ENCODE measurements at regions not wholly inside any gene's neighbourhood (a gene's known extent, or its start where the extent isn't known, plus 50 kb on each side); places are given as distances from the start of the nearest gene placed in this dataset.

DNA sequence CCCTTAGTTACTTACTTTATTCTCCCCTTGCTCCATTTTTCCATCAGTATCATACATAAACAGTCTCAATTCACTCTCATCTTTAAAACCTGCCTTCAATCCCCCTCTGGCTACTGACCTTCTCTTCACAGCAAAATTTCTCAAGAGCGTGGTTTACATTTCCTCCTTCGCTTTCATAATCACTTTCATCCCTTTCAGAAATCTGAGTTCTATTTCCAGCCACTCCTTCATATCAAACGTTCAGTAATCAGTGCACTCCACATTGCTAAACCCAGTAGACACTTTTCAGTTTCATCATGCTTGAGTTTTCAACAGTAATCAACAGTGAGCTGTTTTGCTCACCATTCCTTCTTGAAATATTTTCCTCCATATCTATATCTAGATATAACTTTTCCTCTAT lies 176.7 kb upstream of the HSF2 start:
- no peak for DNase-seq (ENCODE audit: low spot score in 2 of 2)
- Histone ChIP-seq H3K36me3 (no peaks in the 10 kb centered on the region), H3K9me3 (no peaks in the 10 kb centered on the region), H3K27me3 (no peaks in the 10 kb centered on the region), H3K4me3 (no peak overlapping the region), H3K4me1 (no peaks in the 10 kb centered on the region), H3K27ac (no peak overlapping the region)
- intact Hi-C loops (cut with DNase I), result no loop called here
- TF ChIP-seq, protein P1, sequence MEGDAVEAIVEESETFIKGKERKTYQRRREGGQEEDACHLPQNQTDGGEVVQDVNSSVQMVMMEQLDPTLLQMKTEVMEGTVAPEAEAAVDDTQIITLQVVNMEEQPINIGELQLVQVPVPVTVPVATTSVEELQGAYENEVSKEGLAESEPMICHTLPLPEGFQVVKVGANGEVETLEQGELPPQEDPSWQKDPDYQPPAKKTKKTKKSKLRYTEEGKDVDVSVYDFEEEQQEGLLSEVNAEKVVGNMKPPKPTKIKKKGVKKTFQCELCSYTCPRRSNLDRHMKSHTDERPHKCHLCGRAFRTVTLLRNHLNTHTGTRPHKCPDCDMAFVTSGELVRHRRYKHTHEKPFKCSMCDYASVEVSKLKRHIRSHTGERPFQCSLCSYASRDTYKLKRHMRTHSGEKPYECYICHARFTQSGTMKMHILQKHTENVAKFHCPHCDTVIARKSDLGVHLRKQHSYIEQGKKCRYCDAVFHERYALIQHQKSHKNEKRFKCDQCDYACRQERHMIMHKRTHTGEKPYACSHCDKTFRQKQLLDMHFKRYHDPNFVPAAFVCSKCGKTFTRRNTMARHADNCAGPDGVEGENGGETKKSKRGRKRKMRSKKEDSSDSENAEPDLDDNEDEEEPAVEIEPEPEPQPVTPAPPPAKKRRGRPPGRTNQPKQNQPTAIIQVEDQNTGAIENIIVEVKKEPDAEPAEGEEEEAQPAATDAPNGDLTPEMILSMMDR (IDR thresholded peaks at IDR 0.05), result no peak

DNA sequence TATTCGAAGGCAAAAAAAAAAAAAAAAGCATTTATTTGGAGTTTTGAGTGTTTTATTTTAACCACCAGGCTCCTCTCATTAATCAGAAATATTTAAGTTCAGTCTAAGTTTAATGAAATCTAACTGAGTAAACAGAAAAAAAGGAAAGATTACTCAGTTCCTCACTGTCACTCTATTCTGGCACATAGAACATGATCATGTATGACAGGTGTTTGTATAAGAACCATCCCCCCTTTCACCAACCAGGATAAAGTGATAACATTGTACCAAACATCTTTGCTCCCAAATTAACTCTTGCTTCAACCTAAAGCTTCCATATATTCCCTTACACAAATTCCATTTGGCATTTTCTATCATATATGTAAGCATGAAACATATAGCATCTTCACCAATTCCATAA lies 176.2 kb upstream of the HSF2 start:
- Histone ChIP-seq H3K27me3 (no peaks in the 10 kb centered on the region), H3K4me3 (no peak overlapping the region), H3K4me1 (no peaks in the 10 kb centered on the region), H3K27ac (no peak overlapping the region), H3K36me3 (no peaks in the 10 kb centered on the region), H3K9me3 (no peaks in the 10 kb centered on the region)
- intact Hi-C loops (cut with DNase I), result no loop called here
- TF ChIP-seq, protein P1 (IDR thresholded peaks at IDR 0.05), result no peak
- DNase-seq (ENCODE audit: low spot score in 2 of 2), result no peak

DNA sequence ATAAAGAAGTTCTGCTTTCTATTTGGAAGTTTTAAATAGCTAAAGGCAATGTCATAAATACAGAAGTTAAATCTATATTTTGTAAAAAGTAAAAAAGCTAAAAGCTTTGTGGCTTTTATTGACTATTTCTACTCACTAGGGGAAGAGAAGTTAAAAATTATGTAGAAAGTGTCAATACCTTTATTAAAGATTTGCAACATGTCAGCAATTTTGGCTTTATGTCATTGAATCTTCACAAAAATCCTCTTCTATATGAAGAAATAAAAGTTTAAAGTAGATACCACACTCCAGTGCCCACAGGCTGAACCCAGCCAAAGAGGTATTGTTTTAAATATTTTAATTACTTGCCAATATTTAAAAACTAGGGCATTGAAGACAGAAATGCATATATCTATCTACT lies 160.6 kb upstream of the HSF2 start:
- Histone ChIP-seq H3K27ac (no peak overlapping the region), H3K27me3 (no peaks in the 10 kb centered on the region), H3K4me1 (no peaks in the 10 kb centered on the region), H3K4me3 (no peak overlapping the region), H3K36me3 (no peaks in the 10 kb centered on the region), H3K9me3 (peaks cover 0 to 19% of the 10 kb centered on the region in 2 donors)
- TF ChIP-seq, protein P1 (IDR thresholded peaks at IDR 0.05), result no peak
- intact Hi-C loops (cut with DNase I), result no loop called here
- DNase-seq (ENCODE audit: low spot score in 2 of 2), result no peak

DNA sequence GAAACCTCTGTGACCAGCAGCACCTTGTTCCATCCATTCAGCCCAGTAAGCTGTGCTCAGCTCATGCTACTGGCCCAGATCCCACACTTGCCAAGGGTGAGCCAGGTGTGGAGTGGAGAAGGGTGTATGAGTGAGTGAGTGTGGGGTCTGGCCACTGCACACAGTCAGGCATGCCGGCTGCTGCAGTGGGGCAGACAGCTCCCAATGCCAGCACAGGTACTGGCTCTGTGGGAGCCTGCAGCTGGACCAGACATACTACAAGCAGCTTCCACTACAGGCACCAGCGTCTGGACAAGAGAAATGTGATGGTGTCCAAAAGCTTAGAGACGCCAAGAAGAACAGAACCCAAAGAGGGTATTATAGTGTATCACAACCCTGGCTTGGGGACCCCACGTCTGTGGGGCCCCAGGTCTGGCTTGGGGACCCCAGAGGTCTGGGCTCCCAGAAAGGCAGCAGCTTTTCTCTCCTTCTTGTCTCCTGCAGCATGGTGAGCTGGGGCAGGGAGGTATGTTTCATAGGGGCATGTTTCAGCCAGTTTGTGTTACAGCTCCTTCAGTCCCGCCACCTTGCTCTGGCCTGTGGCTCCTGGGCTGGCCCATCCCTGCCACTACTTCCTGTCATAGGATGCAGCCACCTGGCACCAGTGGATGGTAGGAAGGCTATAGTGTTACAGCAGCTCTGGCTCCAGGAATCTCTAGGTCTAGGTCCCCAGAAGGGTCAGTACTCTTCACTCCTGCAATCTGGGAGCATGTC lies 152.4 kb upstream of the HSF2 start:
- Histone ChIP-seq H3K4me3 (no peak overlapping the region), H3K27me3 (no peaks in the 10 kb centered on the region), H3K36me3 (no peaks in the 10 kb centered on the region), H3K4me1 (no peaks in the 10 kb centered on the region), H3K27ac (no peak overlapping the region), H3K9me3 (peaks cover 0 to 19% of the 10 kb centered on the region in 2 donors)
- DNase-seq (ENCODE audit: low spot score in 2 of 2), result no peak
- intact Hi-C loops (cut with DNase I), result no loop called here
- TF ChIP-seq, protein P1 (IDR thresholded peaks at IDR 0.05), result no peak

DNA sequence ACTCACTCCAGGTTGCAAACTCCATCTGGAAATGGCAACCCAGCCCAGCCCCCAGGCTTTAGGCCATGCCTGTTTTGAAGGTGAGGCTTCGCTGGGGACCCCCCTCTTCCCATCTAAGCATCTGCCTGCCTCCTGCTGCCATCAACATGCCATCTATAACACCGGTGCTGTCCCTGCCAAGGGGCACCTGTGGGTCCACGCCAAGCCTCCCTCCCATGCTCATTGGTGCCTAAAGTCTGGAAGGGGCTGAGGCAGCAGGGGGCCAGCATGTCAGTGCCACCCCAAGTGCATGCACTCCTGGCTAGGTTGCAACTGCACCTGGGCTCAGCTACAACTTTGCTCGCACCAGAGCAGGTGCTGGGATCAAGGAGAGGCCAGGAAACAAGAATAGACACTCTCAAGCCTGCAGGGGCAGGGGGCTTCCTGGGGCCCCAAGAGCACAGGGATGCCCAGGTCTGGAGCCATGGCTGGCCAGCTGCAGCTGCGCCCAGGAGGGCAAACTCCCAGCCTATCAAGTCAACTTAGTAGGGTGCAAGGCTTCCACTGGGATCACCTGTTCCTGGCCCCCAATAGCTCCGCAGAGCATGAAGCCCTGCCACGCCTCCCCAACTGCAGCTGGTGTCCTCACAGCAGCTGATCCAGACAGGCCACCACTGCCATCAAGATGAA lies 151.3 kb upstream of the HSF2 start:
- Histone ChIP-seq H3K27ac (no peak overlapping the region), H3K4me1 (no peaks in the 10 kb centered on the region), H3K36me3 (no peaks in the 10 kb centered on the region), H3K9me3 (peaks cover 0 to 9% of the 10 kb centered on the region in 2 donors), H3K4me3 (no peak overlapping the region), H3K27me3 (no peaks in the 10 kb centered on the region)
- intact Hi-C loops (cut with DNase I), result no loop called here
- DNase-seq (ENCODE audit: low spot score in 2 of 2), result no peak
- TF ChIP-seq, protein P1 (IDR thresholded peaks at IDR 0.05), result no peak

Data from ascending aorta (tissue), 2 donors.